GM23248 (cell line): ENCODE measurements at regions not wholly inside any gene's neighbourhood (a gene's known extent, or its start where the extent isn't known, plus 50 kb on each side); places are given as distances from the start of the nearest gene placed in this dataset.

Source experiments
- EZH2 ChIP-seq: fragments of 200-600 bp; sonication (generic); IDR thresholded peaks from 2 replicates; pipeline ENCODE4 v1.6.1; 2018; ENCODE audit warnings: antibody characterized with exemption, mild to moderate bottlenecking; ENCODE audit not compliant: insufficient read depth, poor library complexity, severe bottlenecking
- EZH2phosphoT487 ChIP-seq: fragments of 200-600 bp; sonication (generic); IDR thresholded peaks from 2 replicates; pipeline ENCODE4 v1.6.1; 2018; ENCODE audit warnings: antibody characterized with exemption, moderate library complexity, mild to moderate bottlenecking, low read depth; ENCODE audit not compliant: insufficient read depth

GRCh38 chr13:21761770-21762169, 90.9 kb downstream of the FGF9 start:
- TF ChIP-seq EZH2phosphoT487 (no peak), EZH2 (no peak)
